Osteoblast (primary cell): ENCODE measurements at regions not wholly inside any gene's neighbourhood (a gene's known extent, or its start where the extent isn't known, plus 50 kb on each side); places are given as distances from the start of the nearest gene placed in this dataset.

Source experiments
- DNase-seq: peaks from one replicate; pipeline ENCODE4 v3.0.0; 2011; ENCODE audit warnings: low spot score, mixed read lengths; ENCODE audit not compliant: insufficient read length; ENCODE audit errors: missing footprints
- H2AFZ ChIP-seq: 2 replicates; pipeline ENCODE4 v1.6.0; 2011; ENCODE audit warnings: mild to moderate bottlenecking, low read length
- H3K27ac ChIP-seq: 2 replicates; pipeline ENCODE4 v1.5.1; 2011; ENCODE audit warnings: mild to moderate bottlenecking, low read depth, low read length, moderate library complexity
- H3K27me3 ChIP-seq: 2 replicates; pipeline ENCODE4 v1.6.0; 2012; ENCODE audit warnings: mild to moderate bottlenecking, control low read depth, inconsistent platforms, low read length, moderate library complexity; ENCODE audit not compliant: insufficient read depth
- H3K36me3 ChIP-seq: 2 replicates; pipeline ENCODE4 v1.5.1; 2011; ENCODE audit warnings: mild to moderate bottlenecking, low read length, control low read depth, moderate library complexity; ENCODE audit not compliant: insufficient read depth
- H3K4me1 ChIP-seq: 2 replicates; pipeline ENCODE4 v1.5.1; 2011; ENCODE audit warnings: mild to moderate bottlenecking, low read length, control low read depth, moderate library complexity; ENCODE audit not compliant: insufficient read depth
- H3K4me2 ChIP-seq: 2 replicates; pipeline ENCODE4 v1.6.0; 2011; ENCODE audit warnings: mild to moderate bottlenecking, low read length; ENCODE audit not compliant: insufficient read depth
- H3K4me3 ChIP-seq: fragments of 200-600 bp; sonication (generic); 3 replicates; pipeline ENCODE4 v1.5.1; 2012; ENCODE audit warnings: mild to moderate bottlenecking, low read length, inconsistent platforms; ENCODE audit not compliant: insufficient read depth
- H3K79me2 ChIP-seq: 2 replicates; pipeline ENCODE4 v1.6.0; 2012; ENCODE audit warnings: mild to moderate bottlenecking, low read length, control low read depth, inconsistent platforms; ENCODE audit not compliant: insufficient read depth
- H3K9me3 ChIP-seq: 2 replicates; pipeline ENCODE4 v1.5.1; 2011; ENCODE audit warnings: low read depth, low read length, control low read depth
- H4K20me1 ChIP-seq: 2 replicates; pipeline ENCODE4 v1.6.0; 2012; ENCODE audit warnings: mild to moderate bottlenecking, low read length, control low read depth; ENCODE audit not compliant: insufficient read depth
- CTCF ChIP-seq: IDR thresholded peaks from 2 replicates; pipeline ENCODE4 v1.5.1; 2011; ENCODE audit warnings: mild to moderate bottlenecking, low read depth, low read length, moderate library complexity; ENCODE audit errors: extremely low read depth

GRCh38 chr13:39274739-39275325 is 236.6 kb downstream of the NHLRC3 start:
- no peak for TF ChIP-seq CTCF

GRCh38 chr13:39279077-39279476 is 240.8 kb downstream of the NHLRC3 start:
- H3K4me1 ChIP-seq = no peaks in the 10 kb centered on the region
- no peak for DNase-seq
- H3K27ac ChIP-seq = no peak overlapping the region
- H2AFZ ChIP-seq = no peak overlapping the region
- no peaks in the 10 kb centered on the region for H4K20me1 ChIP-seq
- no peak overlapping the region for H3K4me2 ChIP-seq
- H3K36me3 ChIP-seq = no peaks in the 10 kb centered on the region
- no peak overlapping the region for H3K4me3 ChIP-seq
- H3K27me3 ChIP-seq = peaks cover 13% of the 10 kb centered on the region
- no peak for TF ChIP-seq CTCF
- no peaks in the 10 kb centered on the region for H3K9me3 ChIP-seq
- no peaks in the 10 kb centered on the region for H3K79me2 ChIP-seq

More at GRCh38 chr13:39274739-39275325, 236.6 kb downstream of the NHLRC3 start:
- Histone ChIP-seq H3K4me1 (no peaks in the 10 kb centered on the region), H3K27me3 (peaks cover 7% of the 10 kb centered on the region), H3K4me2 (no peak overlapping the region), H3K36me3 (no peaks in the 10 kb centered on the region), H4K20me1 (no peaks in the 10 kb centered on the region), H3K27ac (no peak overlapping the region), H3K79me2 (no peaks in the 10 kb centered on the region), H2AFZ (no peak overlapping the region), H3K9me3 (no peaks in the 10 kb centered on the region), H3K4me3 (no peak overlapping the region)
- DNase-seq = no peak

- H2AFZ ChIP-seq = no peak overlapping the region
- no peaks in the 10 kb centered on the region for H3K79me2 ChIP-seq
- no peaks in the 10 kb centered on the region for H4K20me1 ChIP-seq
- peaks cover 9% of the 10 kb centered on the region for H3K27me3 ChIP-seq
- H3K9me3 ChIP-seq = no peaks in the 10 kb centered on the region
- DNase-seq = no peak
- TF ChIP-seq CTCF = no peak
- no peak overlapping the region for H3K4me2 ChIP-seq
- no peaks in the 10 kb centered on the region for H3K4me1 ChIP-seq
- no peak overlapping the region for H3K4me3 ChIP-seq
- H3K36me3 ChIP-seq = no peaks in the 10 kb centered on the region
- no peak overlapping the region for H3K27ac ChIP-seq
Measured at GRCh38 chr13:39281539-39282150, 243.4 kb downstream of the NHLRC3 start.

GRCh38 chr13:39282400-39282972 is 244.2 kb downstream of the NHLRC3 start:
- TF ChIP-seq CTCF = no peak
- Histone ChIP-seq H3K4me2 (no peak overlapping the region), H3K4me1 (no peaks in the 10 kb centered on the region), H3K27me3 (peaks cover 9% of the 10 kb centered on the region), H3K4me3 (no peak overlapping the region), H2AFZ (no peak overlapping the region), H3K9me3 (no peaks in the 10 kb centered on the region), H3K79me2 (no peaks in the 10 kb centered on the region), H3K36me3 (no peaks in the 10 kb centered on the region), H3K27ac (no peak overlapping the region), H4K20me1 (no peaks in the 10 kb centered on the region)
- no peak for DNase-seq
